ENCODE measurements at regions not wholly inside any gene's neighbourhood (a gene's known extent, or its start where the extent isn't known, plus 50 kb on each side); places are given as distances from the start of the nearest gene placed in this dataset.

GRCh38 chr6:90793771-90794170, 206.9 kb upstream of the MAP3K7 start:
- Histone ChIP-seq H3F3A (ENCODE audit: low read length, unreplicated experiment) (no peaks in the 10 kb centered on the region), H3K4me2 (ENCODE audit: low read length) (no peak overlapping the region), H3K9me2 (replicated peaks; ENCODE audit: low read length) (no peaks in the 10 kb centered on the region), H3K27ac (ENCODE audit: low read length) (no peak overlapping the region), H3K4me3 (ENCODE audit: low read length) (no peak overlapping the region), H3K9ac (ENCODE audit: low read length) (no peak overlapping the region), H4K20me1 (ENCODE audit: low read length) (no peaks in the 10 kb centered on the region), H3K4me1 (ENCODE audit: insufficient read depth, low read length) (no peaks in the 10 kb centered on the region), H3K79me2 (ENCODE audit: low read length) (no peaks in the 10 kb centered on the region), H3K9me3 (ENCODE audit: low read length) (no peaks in the 10 kb centered on the region), H2AFZ (ENCODE audit: low read length) (no peak overlapping the region), H3K36me3 (ENCODE audit: low read depth, low read length) (no peaks in the 10 kb centered on the region), H3K27me3 (ENCODE audit: low read length) (peaks cover 36% of the 10 kb centered on the region)
- ATAC-seq (no peak), DNase-seq (no peak)
- TF ChIP-seq EZH2phosphoT487 (IDR thresholded peaks at IDR 0.05; ENCODE audit: borderline replicate concordance, low read length), result no peak
- no peak for TF ChIP-seq CTCF (conservative IDR thresholded peaks at IDR 0.05; ENCODE audit: low read depth, low read length)
- TF ChIP-seq EZH2 (IDR thresholded peaks at IDR 0.05; ENCODE audit: low read length, unreplicated experiment), result no peak
- ChIA-PET CTCF (no interaction called here), POLR2A (ENCODE audit: unreplicated experiment) (no interaction called here)
- intact Hi-C loops (cut with micrococcal nuclease), result no loop called here
- BruUV-seq (replicated peaks), result no TSS peak

GRCh38 chr6:90790696-90791095, 203.8 kb upstream of the MAP3K7 start:
- Histone ChIP-seq H3K27me3 (ENCODE audit: low read length) (peaks cover 33% of the 10 kb centered on the region), H3K9me2 (replicated peaks; ENCODE audit: low read length) (no peaks in the 10 kb centered on the region), H2AFZ (ENCODE audit: low read length) (no peak overlapping the region), H3F3A (ENCODE audit: low read length, unreplicated experiment) (no peaks in the 10 kb centered on the region), H3K4me2 (ENCODE audit: low read length) (no peak overlapping the region), H3K36me3 (ENCODE audit: low read depth, low read length) (no peaks in the 10 kb centered on the region), H3K79me2 (ENCODE audit: low read length) (no peaks in the 10 kb centered on the region), H3K27ac (ENCODE audit: low read length) (no peak overlapping the region), H3K9ac (ENCODE audit: low read length) (no peak overlapping the region), H4K20me1 (ENCODE audit: low read length) (no peaks in the 10 kb centered on the region), H3K4me1 (ENCODE audit: insufficient read depth, low read length) (no peaks in the 10 kb centered on the region), H3K4me3 (ENCODE audit: low read length) (no peak overlapping the region), H3K9me3 (ENCODE audit: low read length) (no peaks in the 10 kb centered on the region)
- POLR2A ChIA-PET (ENCODE audit: unreplicated experiment), result no interaction called here
- BruUV-seq (replicated peaks), result no TSS peak
- ATAC-seq (no peak), DNase-seq (no peak)
- intact Hi-C loops (cut with micrococcal nuclease), result no loop called here
- TF ChIP-seq EZH2phosphoT487 (IDR thresholded peaks at IDR 0.05; ENCODE audit: borderline replicate concordance, low read length), result no peak
- TF ChIP-seq CTCF (conservative IDR thresholded peaks at IDR 0.05; ENCODE audit: low read depth, low read length), result no peak
- CTCF ChIA-PET, result no interaction called here

- no peaks in the 10 kb centered on the region for H3K9me2 ChIP-seq (replicated peaks; ENCODE audit: low read length)
- BruUV-seq (replicated peaks), result no TSS peak
- H3K27ac ChIP-seq (ENCODE audit: low read length), result no peak overlapping the region
- intact Hi-C loops (cut with micrococcal nuclease), result no loop called here
- no peaks in the 10 kb centered on the region for H3K79me2 ChIP-seq (ENCODE audit: low read length)
- no peak for TF ChIP-seq EZH2 (IDR thresholded peaks at IDR 0.05; ENCODE audit: low read length, unreplicated experiment)
- no peaks in the 10 kb centered on the region for H3F3A ChIP-seq (ENCODE audit: low read length, unreplicated experiment)
- ATAC-seq (no peak), DNase-seq (no peak)
- no peak overlapping the region for H3K9ac ChIP-seq (ENCODE audit: low read length)
- no peaks in the 10 kb centered on the region for H3K4me1 ChIP-seq (ENCODE audit: insufficient read depth, low read length)
- H2AFZ ChIP-seq (ENCODE audit: low read length), result no peak overlapping the region
- H3K4me3 ChIP-seq (ENCODE audit: low read length), result no peak overlapping the region
- no peaks in the 10 kb centered on the region for H4K20me1 ChIP-seq (ENCODE audit: low read length)
- H3K9me3 ChIP-seq (ENCODE audit: low read length), result no peaks in the 10 kb centered on the region
- H3K27me3 ChIP-seq (ENCODE audit: low read length), result peaks cover 27% of the 10 kb centered on the region
- no peaks in the 10 kb centered on the region for H3K36me3 ChIP-seq (ENCODE audit: low read depth, low read length)
- H3K4me2 ChIP-seq (ENCODE audit: low read length), result no peak overlapping the region
- ChIA-PET CTCF (no interaction called here), POLR2A (ENCODE audit: unreplicated experiment) (no interaction called here)
These were observed 203.2 kb upstream of the MAP3K7 start for GRCh38 chr6:90790058-90790457.

Measured in PC-3 (cell line).